ENCODE measurements at regions not wholly inside any gene's neighbourhood (a gene's known extent, or its start where the extent isn't known, plus 50 kb on each side); places are given as distances from the start of the nearest gene placed in this dataset.

- TF ChIP-seq SPI1 (IDR thresholded peaks at IDR 0.05; ENCODE audit: borderline replicate concordance, low read depth) (no peak), POLR2AphosphoS5 (IDR thresholded peaks at IDR 0.05; ENCODE audit: low read depth) (no peak), GABPA (IDR thresholded peaks at IDR 0.05; ENCODE audit: low read depth) (no peak), REST (IDR thresholded peaks at IDR 0.05; ENCODE audit: insufficient replicate concordance, low read depth) (no peak)
- TF ChIP-seq, protein P1, sequence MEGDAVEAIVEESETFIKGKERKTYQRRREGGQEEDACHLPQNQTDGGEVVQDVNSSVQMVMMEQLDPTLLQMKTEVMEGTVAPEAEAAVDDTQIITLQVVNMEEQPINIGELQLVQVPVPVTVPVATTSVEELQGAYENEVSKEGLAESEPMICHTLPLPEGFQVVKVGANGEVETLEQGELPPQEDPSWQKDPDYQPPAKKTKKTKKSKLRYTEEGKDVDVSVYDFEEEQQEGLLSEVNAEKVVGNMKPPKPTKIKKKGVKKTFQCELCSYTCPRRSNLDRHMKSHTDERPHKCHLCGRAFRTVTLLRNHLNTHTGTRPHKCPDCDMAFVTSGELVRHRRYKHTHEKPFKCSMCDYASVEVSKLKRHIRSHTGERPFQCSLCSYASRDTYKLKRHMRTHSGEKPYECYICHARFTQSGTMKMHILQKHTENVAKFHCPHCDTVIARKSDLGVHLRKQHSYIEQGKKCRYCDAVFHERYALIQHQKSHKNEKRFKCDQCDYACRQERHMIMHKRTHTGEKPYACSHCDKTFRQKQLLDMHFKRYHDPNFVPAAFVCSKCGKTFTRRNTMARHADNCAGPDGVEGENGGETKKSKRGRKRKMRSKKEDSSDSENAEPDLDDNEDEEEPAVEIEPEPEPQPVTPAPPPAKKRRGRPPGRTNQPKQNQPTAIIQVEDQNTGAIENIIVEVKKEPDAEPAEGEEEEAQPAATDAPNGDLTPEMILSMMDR (IDR thresholded peaks at IDR 0.05; ENCODE audit: insufficient read depth, low read length), result no peak
- Histone ChIP-seq H3K4me3 (replicated peaks; ENCODE audit: insufficient read depth, low read length) (no peak overlapping the region), H3K27me3 (ENCODE audit: insufficient read depth, poor library complexity, severe bottlenecking) (no peaks in the 10 kb centered on the region), H3K27ac (replicated peaks) (no peak overlapping the region)
- DNase-seq (ENCODE audit: low read depth in 1 of 2, low spot score in 1 of 2), result no peak
Observed at GRCh38 chr6:79796197-79796596, 151.2 kb downstream of the ELOVL4 start.

DNA sequence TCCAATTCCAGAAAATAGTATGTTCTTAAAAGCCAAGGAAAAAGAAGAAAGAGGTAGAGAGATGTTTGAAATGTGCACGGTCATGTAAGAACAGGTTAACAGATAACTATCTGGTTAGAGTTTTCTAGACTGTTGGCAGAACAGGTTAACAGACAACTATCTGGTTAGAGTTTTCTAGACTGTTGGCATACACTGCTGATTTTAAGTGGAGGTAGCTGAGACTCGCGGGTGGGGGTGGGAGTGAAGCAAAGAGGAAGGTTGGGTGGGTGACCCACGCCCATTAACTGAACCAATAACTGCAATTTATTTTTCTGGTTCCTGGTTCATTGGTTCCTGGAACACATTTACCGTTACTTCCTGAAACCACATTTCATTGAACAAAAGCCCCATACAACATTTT lies 157.5 kb downstream of the ELOVL4 start:
- Histone ChIP-seq H3K27me3 (ENCODE audit: insufficient read depth, poor library complexity, severe bottlenecking) (no peaks in the 10 kb centered on the region), H3K4me3 (replicated peaks; ENCODE audit: insufficient read depth, low read length) (no peak overlapping the region), H3K27ac (replicated peaks) (no peak overlapping the region)
- no peak for DNase-seq (ENCODE audit: low read depth in 1 of 2, low spot score in 1 of 2)
- TF ChIP-seq SPI1 (IDR thresholded peaks at IDR 0.05; ENCODE audit: borderline replicate concordance, low read depth) (no peak), REST (IDR thresholded peaks at IDR 0.05; ENCODE audit: insufficient replicate concordance, low read depth) (no peak), POLR2AphosphoS5 (IDR thresholded peaks at IDR 0.05; ENCODE audit: low read depth) (no peak), GABPA (IDR thresholded peaks at IDR 0.05; ENCODE audit: low read depth) (no peak)
- TF ChIP-seq, protein P1 (IDR thresholded peaks at IDR 0.05; ENCODE audit: insufficient read depth, low read length), result no peak

- Histone ChIP-seq H3K4me3 (replicated peaks; ENCODE audit: insufficient read depth, low read length) (no peak overlapping the region), H3K27ac (replicated peaks) (no peak overlapping the region), H3K27me3 (ENCODE audit: insufficient read depth, poor library complexity, severe bottlenecking) (no peaks in the 10 kb centered on the region)
- no peak for DNase-seq (ENCODE audit: low read depth in 1 of 2, low spot score in 1 of 2)
- TF ChIP-seq, protein P1 (IDR thresholded peaks at IDR 0.05; ENCODE audit: insufficient read depth, low read length), result no peak
- no peak for TF ChIP-seq SPI1 (IDR thresholded peaks at IDR 0.05; ENCODE audit: borderline replicate concordance, low read depth)
- no peak for TF ChIP-seq REST (IDR thresholded peaks at IDR 0.05; ENCODE audit: insufficient replicate concordance, low read depth)
- TF ChIP-seq GABPA (IDR thresholded peaks at IDR 0.05; ENCODE audit: low read depth), result no peak
- no peak for TF ChIP-seq POLR2AphosphoS5 (IDR thresholded peaks at IDR 0.05; ENCODE audit: low read depth)
Observed at GRCh38 chr6:79788756-79789155, 157.6 kb downstream of the SH3BGRL2 start.

Measured in HL-60 (cell line).